CD14-positive monocyte (primary cell): ENCODE measurements at regions not wholly inside any gene's neighbourhood (a gene's known extent, or its start where the extent isn't known, plus 50 kb on each side); places are given as distances from the start of the nearest gene placed in this dataset.
"Not testable (repeated sequence)": the region's sequence is repeated elsewhere in the genome, so short reads cannot be mapped to it uniquely, and the experiment has no call there.

Experiments used
- DNase-seq, 3 donors: peaks; one replicate each; pipeline ENCODE4 v3.0.0-alpha.2; 2011 to 2022
- H2AFZ ChIP-seq: 2 replicates; pipeline ENCODE4 v1.6.0; 2012; ENCODE audit warnings: mild to moderate bottlenecking, low read depth, low read length, inconsistent platforms; ENCODE audit not compliant: insufficient read depth, poor library complexity, severe bottlenecking
- H3K27ac ChIP-seq, 2 donors: 1 replicate in 1 of 2; 2 replicates in 1 of 2; pipeline ENCODE4 v1.5.1; 2012 to 2013; ENCODE audit warnings: low read length in 2 of 2, control low read depth in 1 of 2, inconsistent platforms in 1 of 2, low read depth in 1 of 2, mild to moderate bottlenecking in 1 of 2
- H3K27me3 ChIP-seq, 2 donors: one replicate each; pipeline versions ENCODE4 v1.6.0 to v1.6.1; 2011 to 2013; ENCODE audit warnings: low read length in 2 of 2; ENCODE audit not compliant: control insufficient read depth in 2 of 2, insufficient read depth in 2 of 2
- H3K36me3 ChIP-seq, 2 donors: replicated peaks in 1 of 2; 1 replicate in 1 of 2; 2 replicates in 1 of 2; pipeline versions ENCODE4 v1.5.1 to v1.6.1; 2012 to 2013; ENCODE audit warnings: low read length in 2 of 2, control low read depth in 1 of 2, inconsistent platforms in 1 of 2, mild to moderate bottlenecking in 1 of 2; ENCODE audit not compliant: insufficient read depth in 2 of 2, control insufficient read depth in 1 of 2
- H3K4me1 ChIP-seq, 2 donors: 1 replicate in 1 of 2; 2 replicates in 1 of 2; pipeline versions ENCODE4 v1.5.1 to v1.6.1; 2012 to 2013; ENCODE audit warnings: low read length in 2 of 2, control low read depth in 1 of 2, inconsistent platforms in 1 of 2, mild to moderate bottlenecking in 1 of 2, moderate library complexity in 1 of 2; ENCODE audit not compliant: insufficient read depth in 2 of 2, control insufficient read depth in 1 of 2
- H3K4me2 ChIP-seq: replicated peaks from 2 replicates; pipeline ENCODE3; 2012; ENCODE audit warnings: low read length, moderate library complexity, mild to moderate bottlenecking; ENCODE audit not compliant: poor library complexity, severe bottlenecking; ENCODE audit errors: extremely low read depth
- H3K4me3 ChIP-seq, 3 experiments: fragments of 200-600 bp in 1 of 3; sonication (generic) in 1 of 3; replicated peaks in 1 of 3; 1 replicate in 2 of 3; 2 replicates in 1 of 3; pipeline ENCODE4 v1.5.1; 2011 to 2013; ENCODE audit warnings: low read length in 3 of 3, mild to moderate bottlenecking in 3 of 3, control low read depth in 2 of 3, low read depth in 2 of 3, inconsistent platforms in 1 of 3, moderate library complexity in 1 of 3
- H3K79me2 ChIP-seq: 2 replicates; pipeline ENCODE4 v1.6.0; 2012; ENCODE audit warnings: mild to moderate bottlenecking, control low read depth, inconsistent platforms, low read length, moderate library complexity; ENCODE audit not compliant: insufficient read depth
- H3K9ac ChIP-seq: 2 replicates; pipeline ENCODE4 v1.6.0; 2017; ENCODE audit warnings: low read length, mild to moderate bottlenecking; ENCODE audit not compliant: insufficient read depth, poor library complexity, severe bottlenecking
- H3K9me3 ChIP-seq, 2 donors: replicated peaks in 1 of 2; 1 replicate in 1 of 2; 2 replicates in 1 of 2; pipeline versions ENCODE4 v1.5.1 to v1.6.1; 2012 to 2013; ENCODE audit warnings: low read length in 2 of 2, control low read depth in 1 of 2; ENCODE audit not compliant: control insufficient read depth in 1 of 2, insufficient read depth in 1 of 2
- H4K20me1 ChIP-seq: 2 replicates; pipeline ENCODE4 v1.6.0; 2012; ENCODE audit warnings: mild to moderate bottlenecking, low read length, control low read depth, moderate library complexity; ENCODE audit not compliant: insufficient read depth
- H3K27ac Mint-ChIP-seq, 7 donors: one replicate each; pipeline ENCODE4 v1.8.0; 2020; ENCODE audit warnings: mild to moderate bottlenecking in 7 of 7, mixed read lengths in 7 of 7, moderate library complexity in 6 of 7, inconsistent platforms in 2 of 7
- H3K27me3 Mint-ChIP-seq, 3 donors: one replicate each; pipeline ENCODE4 v1.8.0; 2021 to 2022; ENCODE audit warnings: low read depth in 3 of 3, mild to moderate bottlenecking in 3 of 3, mixed read lengths in 3 of 3, moderate library complexity in 3 of 3, inconsistent platforms in 1 of 3
- H3K36me3 Mint-ChIP-seq, 2 donors: one replicate each; pipeline ENCODE4 v1.8.0; 2020; ENCODE audit warnings: mixed read lengths in 2 of 2, inconsistent platforms in 1 of 2, mild to moderate bottlenecking in 1 of 2
- H3K4me1 Mint-ChIP-seq: one replicate; pipeline ENCODE4 v1.8.0; 2020; ENCODE audit warnings: mild to moderate bottlenecking, mixed read lengths
- H3K4me3 Mint-ChIP-seq, 2 donors: one replicate each; pipeline ENCODE4 v1.8.0; 2020; ENCODE audit warnings: mild to moderate bottlenecking in 2 of 2, mixed read lengths in 2 of 2, moderate library complexity in 1 of 2
- H3K9me3 Mint-ChIP-seq, 7 donors: one replicate each; pipeline ENCODE4 v1.8.0; 2020 to 2022; ENCODE audit warnings: mixed read lengths in 7 of 7, mild to moderate bottlenecking in 6 of 7, moderate library complexity in 6 of 7, inconsistent platforms in 2 of 7
- WGBS: methylation state at CpG from one replicate; pipeline ENCODE4 v1.1.5; 2013; ENCODE audit warnings: missing lambda C conversion rate; ENCODE audit not compliant: insufficient coverage; 5-methylcytosine and 5-hydroxymethylcytosine counted together
- intact Hi-C, 2 donors: fragments of 100-400 bp; cut with micrococcal nuclease; formaldehyde crosslinking; loops; one replicate each; pipeline versions ENCODE4 v1.15.0 to v1.15.1; 2023

DNA sequence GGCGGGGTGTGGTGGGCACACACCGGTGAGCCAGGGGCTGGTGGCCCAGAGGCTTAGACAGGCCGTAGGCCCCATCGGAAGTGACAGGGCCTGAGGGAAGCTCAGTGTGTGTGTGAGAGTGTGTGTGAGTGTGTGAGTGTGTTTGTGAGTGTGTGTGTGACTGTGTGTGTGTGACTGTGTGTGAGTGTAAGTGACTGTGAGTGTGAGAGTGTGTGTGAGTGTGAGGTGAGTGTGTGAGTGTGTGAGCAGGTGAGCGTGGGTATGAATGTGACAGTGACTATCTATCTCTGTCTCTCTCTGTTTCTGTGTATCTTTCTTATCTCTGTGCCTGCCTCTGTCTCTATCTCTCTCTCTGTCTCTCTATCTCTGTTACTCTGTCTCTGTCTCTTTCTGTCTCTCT lies 171.6 kb downstream of the TMEM121 start:
- H3K27me3 Mint-ChIP-seq, H3K4me1 Mint-ChIP-seq, H3K4me2 ChIP-seq, H3K36me3 Mint-ChIP-seq, H3K4me1 ChIP-seq, DNase-seq, intact Hi-C loops, H3K9me3 ChIP-seq, H3K36me3 ChIP-seq, H3K27ac ChIP-seq, H2AFZ ChIP-seq, H3K4me3 ChIP-seq, H3K27me3 ChIP-seq, H3K9ac ChIP-seq, H3K79me2 ChIP-seq, H3K9me3 Mint-ChIP-seq, H4K20me1 ChIP-seq, H3K4me3 Mint-ChIP-seq: not testable (repeated sequence)
- 92% methylated on average over 4 of the region's 5 CpGs for WGBS
- H3K27ac Mint-ChIP-seq = peak overlapping the region in 1 of 7 donors; percentile 39

DNA sequence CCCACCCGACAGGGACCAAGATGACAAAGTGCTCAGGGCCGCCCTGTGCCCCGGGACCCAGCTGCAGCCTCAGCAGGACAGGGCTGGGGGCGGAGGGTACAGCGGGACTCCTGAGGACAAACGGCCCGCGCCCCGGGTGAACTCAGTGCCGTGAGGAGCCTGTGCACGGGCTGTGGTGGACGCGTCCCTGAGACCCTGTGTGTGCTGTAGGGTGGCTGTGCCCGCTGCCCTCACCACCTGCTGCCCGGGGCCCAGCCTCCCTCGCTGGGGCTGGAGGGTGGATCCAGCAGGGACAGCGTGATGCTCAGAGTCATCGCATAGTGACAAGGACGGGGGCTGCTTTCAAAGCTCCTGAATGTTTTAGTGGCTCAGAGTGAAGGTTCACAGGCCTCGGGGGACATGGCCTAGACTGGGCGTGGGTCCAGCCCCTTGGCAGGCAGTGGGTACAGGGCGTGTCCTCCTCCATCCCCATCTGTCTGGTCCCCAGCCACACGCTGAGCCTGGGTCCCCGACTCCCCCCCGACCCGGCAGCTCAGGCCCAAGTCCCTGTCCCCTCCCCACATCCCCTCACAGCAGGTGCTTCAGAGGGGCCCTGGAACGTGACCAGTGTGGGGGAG lies 172.7 kb downstream of the TMEM121 start:
- H3K4me1 Mint-ChIP-seq, H3K4me3 Mint-ChIP-seq, H3K79me2 ChIP-seq, H3K36me3 ChIP-seq, intact Hi-C loops, H4K20me1 ChIP-seq, H3K4me2 ChIP-seq, H3K4me3 ChIP-seq, H2AFZ ChIP-seq, H3K27ac Mint-ChIP-seq, H3K9me3 ChIP-seq, H3K36me3 Mint-ChIP-seq, H3K4me1 ChIP-seq, H3K27me3 ChIP-seq, H3K9ac ChIP-seq, DNase-seq, H3K27me3 Mint-ChIP-seq, H3K27ac ChIP-seq, H3K9me3 Mint-ChIP-seq: not testable (repeated sequence)
- WGBS = no CpG with 5 or more reads among the region's 27 CpGs

DNA sequence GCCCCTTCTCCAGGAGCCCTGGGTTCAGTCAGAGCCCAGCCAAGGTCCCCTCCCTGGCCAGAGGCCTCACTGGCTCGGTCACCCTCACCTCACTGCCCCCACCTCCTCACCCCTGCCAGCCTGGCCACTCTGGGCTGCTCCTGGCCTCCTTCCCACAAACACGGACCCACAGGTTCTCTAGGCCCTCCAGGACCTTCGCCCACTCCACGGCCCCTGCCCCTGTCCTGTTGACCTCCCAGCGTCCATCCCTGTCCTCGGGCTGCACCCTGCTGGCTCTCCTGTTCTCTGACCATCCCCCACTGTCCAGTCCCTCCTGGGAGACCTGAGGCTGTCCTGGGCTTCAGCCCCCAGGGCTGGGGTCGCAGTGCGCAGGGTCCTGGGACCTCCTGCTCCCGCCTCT lies 173.3 kb downstream of the TMEM121 start:
- 90% methylated on average over 3 of the region's 9 CpGs for WGBS

DNA sequence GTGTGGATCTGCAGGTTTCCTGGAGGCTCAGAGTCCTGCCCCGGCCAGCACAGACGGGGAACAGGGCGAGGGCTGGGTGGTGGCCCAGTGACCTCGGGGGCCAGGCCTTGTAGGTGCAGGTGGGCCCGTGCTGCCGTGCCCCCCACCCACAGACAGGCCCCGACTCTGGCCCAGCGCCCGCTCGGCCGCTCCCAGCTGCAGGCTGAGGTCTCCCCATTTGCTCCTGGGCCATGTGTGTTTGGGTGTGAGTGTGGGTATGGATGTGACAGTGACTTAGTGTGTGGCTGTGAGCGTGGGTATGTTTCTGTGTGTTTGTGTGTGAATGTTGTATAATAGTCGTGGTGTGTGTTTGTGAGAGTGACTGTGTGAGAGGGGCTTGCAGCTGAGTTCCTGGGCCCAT lies 173.8 kb downstream of the TMEM121 start:
- intact Hi-C loops = loop anchor here in 1 of 2 donors (2.0 kb wide), 1 partner anchor 117 kb away; no protein-coding TSS in a partner anchor
- not testable (repeated sequence) for H3K9me3 ChIP-seq, H3K4me1 Mint-ChIP-seq, H3K4me3 ChIP-seq, H3K4me1 ChIP-seq, H3K4me3 Mint-ChIP-seq, H3K9me3 Mint-ChIP-seq, H3K36me3 ChIP-seq, H3K27me3 ChIP-seq, H3K27ac ChIP-seq, H3K36me3 Mint-ChIP-seq, H2AFZ ChIP-seq, H3K9ac ChIP-seq, H3K79me2 ChIP-seq, H4K20me1 ChIP-seq, DNase-seq, H3K27me3 Mint-ChIP-seq, H3K4me2 ChIP-seq
- 100% methylated on average over 3 of the region's 13 CpGs for WGBS
- peak overlapping the region in 1 of 7 donors; percentile 51 for H3K27ac Mint-ChIP-seq

More for the DNA sequence above, 173.3 kb downstream of the TMEM121 start:
- H3K27ac Mint-ChIP-seq = peak overlapping the region in 1 of 7 donors; percentile 67
- not testable (repeated sequence) for H3K27me3 Mint-ChIP-seq, H3K36me3 ChIP-seq, H3K27ac ChIP-seq, H3K9me3 Mint-ChIP-seq, H3K4me2 ChIP-seq, H2AFZ ChIP-seq, H3K4me1 ChIP-seq, H3K4me1 Mint-ChIP-seq, H3K9me3 ChIP-seq, H3K36me3 Mint-ChIP-seq, H3K27me3 ChIP-seq, DNase-seq, H3K9ac ChIP-seq, H3K79me2 ChIP-seq, H3K4me3 Mint-ChIP-seq, H3K4me3 ChIP-seq, H4K20me1 ChIP-seq
- intact Hi-C loops = loop anchor here in 1 of 2 donors (2.0 kb wide), 1 partner anchor 117 kb away; no protein-coding TSS in a partner anchor
